HG02884 (cell line): ENCODE measurements at regions not wholly inside any gene's neighbourhood (a gene's known extent, or its start where the extent isn't known, plus 50 kb on each side); places are given as distances from the start of the nearest gene placed in this dataset.
A peak's percentile ranks its signal among the peaks of the same experiment; 100 is the strongest.
"Not testable (repeated sequence)": the region's sequence is repeated elsewhere in the genome, so short reads cannot be mapped to it uniquely, and the experiment has no call there.

Experiments
- ATAC-seq: cut with Tn5 transposase; IDR thresholded peaks from one replicate; pipeline ENCODE4 v1.9.1; 2021; ENCODE audit warnings: mild to moderate bottlenecking, moderate library complexity; ENCODE audit not compliant: unreplicated experiment

DNA sequence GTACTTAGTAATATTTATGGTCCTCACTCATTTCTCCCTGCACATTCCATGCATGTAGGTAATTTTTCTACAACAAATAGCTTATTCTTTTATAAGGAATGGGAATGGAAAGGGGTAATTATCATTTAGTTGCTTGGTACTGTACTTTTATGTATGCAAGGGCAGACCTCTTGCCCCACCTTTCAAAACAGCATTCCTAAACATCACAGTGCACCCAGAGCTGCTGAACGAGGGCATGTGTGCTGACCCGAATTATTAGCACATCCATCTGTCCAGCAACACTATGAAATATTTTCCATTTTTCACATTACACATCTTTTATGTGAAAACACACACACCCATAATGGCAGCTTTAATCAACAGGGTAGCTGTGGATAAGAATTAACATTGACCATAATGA lies 228.6 kb upstream of the ARRDC3 start:
- no peak for ATAC-seq

DNA sequence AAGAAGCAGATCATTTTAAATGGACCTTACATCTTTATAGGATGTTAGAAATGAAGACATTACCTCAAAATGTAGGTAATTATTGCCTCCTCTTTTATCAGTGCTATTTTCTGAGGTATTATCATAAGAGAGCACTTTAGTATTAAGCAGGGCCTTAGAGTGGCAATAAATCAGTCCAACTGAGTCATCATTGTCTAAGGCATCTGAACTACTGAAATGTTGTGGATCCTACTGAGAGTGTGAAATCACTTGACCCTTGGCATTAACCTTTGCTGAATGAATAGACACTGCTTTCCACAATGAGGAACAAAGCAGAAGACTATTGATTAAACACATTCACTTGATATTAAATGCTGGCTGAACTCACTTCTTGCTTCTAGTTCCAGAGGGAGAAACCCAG lies 224.6 kb upstream of the ARRDC3 start:
- ATAC-seq = no peak

DNA sequence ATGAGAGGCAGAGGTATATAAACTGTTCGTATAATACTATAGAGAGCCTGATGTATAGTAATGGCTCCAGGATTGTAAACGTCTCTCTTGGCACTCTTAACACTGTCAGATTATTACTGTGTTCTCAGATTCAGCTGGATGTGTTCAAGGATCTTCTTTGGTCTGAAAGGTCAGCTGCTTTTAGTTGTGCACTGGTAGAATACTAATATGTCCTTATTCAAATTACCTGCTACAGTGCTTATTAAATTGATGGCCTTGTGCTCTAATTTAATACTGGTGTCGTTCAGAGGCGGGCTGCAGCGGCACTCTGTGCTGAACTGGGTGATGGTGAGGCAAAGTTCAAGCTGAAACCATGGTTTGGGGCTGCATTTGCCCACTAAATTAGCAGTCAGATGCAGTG lies 216.7 kb upstream of the ARRDC3 start:
- ATAC-seq = no peak

DNA sequence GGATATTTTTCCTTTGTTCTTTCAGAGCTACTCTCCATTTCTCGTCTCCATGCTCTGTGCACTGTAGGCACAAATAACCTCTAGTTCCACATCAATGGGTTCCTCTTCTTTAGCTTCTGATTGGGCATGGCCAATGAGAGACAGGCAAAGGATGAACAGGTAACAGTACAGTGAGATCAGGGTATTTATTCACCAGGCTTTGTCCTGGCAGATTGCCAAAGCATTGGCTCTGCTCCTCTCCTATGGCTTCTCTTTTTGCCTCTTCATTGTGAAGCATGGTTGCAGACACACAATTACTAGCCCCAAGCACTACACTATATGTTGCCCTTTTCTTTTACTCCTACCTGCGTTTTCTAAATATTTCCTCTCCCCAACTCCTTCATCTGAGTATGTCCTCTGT lies 215.1 kb upstream of the ARRDC3 start:
- no peak for ATAC-seq

DNA sequence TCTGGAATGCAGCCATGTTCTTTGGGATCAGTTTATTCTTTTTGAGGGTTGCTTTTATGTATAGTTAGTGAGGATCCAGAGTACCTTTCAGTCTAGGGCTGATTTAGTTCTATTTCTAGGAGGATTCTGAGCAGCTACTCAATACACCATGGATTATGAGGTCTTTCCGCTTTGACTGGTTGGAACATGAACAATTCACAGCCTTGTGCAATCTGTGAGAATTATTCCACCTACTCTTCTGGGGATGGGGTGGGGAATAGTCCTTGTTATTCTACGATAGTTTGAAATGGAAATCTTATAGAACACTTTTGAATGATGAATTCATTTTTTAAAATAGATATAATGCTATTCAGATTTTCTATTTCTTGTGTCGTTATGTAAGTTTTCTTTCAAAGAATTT lies 212.3 kb upstream of the ARRDC3 start:
- ATAC-seq = no peak

DNA sequence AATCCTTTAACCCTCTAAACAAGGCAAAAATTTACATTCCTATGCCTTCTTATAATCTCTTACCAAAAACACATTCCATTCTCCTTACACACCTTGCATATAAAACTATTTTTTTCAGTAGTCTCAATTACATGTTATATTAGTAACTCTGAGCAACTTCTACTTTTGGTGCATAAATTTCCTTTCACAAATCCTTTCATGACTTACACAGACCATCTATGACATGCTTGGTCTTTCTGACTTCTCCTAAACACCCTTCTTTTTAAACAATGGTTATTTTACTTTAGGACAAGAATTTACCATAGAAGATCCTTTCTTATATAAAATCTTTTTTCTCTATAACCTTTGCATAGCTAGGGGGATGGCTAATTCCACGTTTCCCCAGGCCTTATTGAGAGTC lies 208.0 kb upstream of the ARRDC3 start:
- ATAC-seq = no peak

DNA sequence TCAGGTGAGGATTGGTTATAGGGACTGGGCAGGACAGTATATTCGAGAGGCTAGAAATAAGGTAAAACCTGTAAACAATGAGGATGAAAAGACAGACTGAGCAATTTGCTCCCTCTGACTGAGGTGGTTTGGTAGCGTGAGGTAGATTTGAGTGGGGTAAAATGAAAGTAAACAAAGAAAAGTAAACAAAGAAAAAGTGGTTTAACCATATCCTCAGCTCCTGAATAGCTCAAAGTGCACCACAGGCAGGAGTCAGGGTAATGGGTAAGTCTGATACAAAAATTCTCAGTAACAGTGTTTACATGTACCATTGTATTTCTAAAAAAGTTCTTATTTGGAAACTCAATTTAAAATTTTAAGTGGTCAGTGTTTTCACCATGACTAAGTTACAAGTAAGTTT lies 203.1 kb upstream of the ARRDC3 start:
- ATAC-seq = no peak

DNA sequence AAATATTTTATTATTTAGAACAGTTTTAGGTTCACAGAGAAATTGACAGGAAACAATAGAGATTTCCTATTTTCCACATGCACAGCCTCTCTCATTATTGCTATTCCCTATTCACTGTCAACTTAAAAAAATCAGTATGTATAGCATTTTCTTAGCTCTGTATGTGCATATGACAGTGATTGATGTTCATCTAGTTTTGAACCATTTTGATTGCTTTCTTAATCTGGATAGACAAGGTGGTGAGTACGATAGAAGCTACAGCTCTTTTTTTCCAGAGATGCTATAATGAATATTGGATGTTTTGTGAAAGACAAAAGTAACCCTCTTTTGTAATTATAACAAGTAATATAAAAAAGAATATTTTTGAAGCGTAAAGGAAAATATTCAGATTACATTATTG lies 201.2 kb upstream of the ARRDC3 start:
- ATAC-seq = no peak

DNA sequence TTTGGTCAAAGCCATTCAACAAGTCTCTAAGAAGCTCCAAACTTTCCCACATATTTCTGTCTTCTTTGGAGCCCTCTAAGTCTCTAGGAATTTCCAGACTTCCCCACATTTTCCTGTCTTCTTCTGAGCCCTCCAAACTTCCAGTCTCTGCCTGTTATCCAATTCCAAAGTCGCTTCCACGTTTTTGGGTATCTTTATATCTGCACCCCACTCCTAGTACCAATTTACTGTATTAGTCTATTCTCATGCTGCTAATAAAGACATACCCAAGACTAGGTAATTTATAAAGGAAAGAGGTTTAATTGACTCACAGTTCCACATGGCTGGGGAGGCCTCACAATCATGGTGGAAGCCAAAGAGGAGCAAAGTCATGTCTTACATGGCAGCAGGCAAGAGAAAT lies 182.9 kb upstream of the ARRDC3 start:
- ATAC-seq = not testable (repeated sequence)

DNA sequence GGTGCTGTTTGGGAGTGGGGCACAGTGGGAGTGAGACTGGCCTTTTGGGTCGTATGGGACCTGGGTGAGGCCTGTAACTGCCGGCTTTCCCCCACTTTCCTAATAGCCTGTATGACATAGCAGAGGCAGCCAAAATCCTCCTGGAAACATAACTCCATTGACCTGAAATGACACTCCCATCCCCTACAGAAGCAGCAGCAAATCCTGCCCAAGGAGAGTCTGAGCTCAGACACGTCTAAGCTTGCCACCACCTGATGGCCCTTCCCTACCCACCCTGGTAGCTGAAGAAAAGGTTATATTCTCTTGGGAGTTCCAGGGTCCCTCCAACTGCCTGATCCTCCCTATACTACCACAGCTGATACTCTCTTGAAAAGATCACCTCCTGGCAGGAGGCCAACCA lies 179.8 kb upstream of the ARRDC3 start:
- ATAC-seq = no peak

DNA sequence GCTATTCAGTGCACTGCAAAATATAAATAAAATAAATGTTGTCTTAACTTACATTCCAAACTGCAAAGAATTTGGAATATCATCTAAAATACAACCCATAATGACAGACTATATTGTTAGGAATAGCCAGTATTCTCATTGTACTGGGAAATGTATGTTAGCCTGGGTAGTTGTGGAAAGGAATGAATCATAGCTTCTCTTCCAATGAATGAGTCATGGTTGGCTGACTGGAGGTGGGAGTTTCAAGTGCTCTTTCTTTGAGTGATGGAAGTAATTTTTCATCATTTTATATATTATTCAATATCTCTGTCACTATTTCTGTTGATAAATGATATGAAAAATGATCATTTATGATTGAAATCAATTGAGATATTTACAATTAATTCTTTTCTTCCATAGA lies 158.6 kb upstream of the ARRDC3 start:
- ATAC-seq = no peak

DNA sequence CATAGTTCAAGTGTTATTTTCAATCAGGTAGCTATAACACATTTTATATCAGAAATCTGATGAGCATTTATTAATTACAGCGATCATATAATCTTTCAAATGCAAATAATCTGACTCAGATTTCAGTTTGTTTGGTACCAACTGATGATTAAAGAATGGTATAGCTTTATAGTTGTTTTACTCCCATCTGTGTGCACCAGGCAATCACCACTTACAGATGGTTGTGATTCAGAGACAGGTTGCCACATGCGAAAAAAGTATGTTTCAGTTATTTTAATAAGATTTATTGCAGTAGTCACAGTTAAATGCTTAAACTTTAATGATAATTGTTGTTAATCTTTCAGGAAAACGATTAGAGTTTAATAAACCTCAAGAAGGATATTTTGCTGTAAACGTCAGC lies 155.1 kb upstream of the ARRDC3 start:
- ATAC-seq = no peak

DNA sequence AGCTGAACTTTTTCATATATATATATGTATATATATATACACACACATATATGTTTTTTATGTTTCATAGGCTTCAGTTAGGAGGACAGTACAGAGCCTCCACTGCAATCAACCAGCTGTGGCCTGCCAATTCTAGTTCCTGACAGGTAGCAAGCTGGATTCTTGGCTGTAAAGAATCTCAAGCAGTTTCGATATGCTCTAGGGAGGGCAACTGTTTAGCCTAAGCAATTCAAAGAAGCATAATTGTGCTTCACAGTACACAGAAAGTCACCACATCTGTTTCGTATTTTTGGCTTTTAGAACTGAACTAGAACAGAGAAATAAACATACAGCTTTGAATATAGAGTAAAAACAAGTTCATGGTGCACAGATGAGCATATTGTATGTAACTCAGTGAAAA lies 152.4 kb upstream of the ARRDC3 start:
- no peak for ATAC-seq

DNA sequence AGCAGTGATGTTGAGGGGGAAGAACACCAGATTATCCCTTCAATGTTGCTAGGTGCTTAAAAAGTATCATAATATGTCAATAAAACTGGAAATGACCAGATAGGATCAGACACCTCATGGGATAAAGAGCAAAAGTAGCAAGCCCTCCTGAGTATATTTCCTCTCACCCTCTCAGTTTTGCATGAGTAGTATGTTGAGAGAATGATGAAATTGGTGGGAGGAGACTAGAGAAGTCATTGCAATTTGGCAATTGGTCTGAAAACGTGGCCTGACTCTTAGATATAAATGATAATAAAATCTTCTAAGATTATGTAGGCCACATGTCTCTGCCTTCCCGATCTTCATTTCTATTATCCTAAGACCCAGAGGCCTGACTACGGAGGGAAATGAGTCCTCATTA lies 151.2 kb upstream of the ARRDC3 start:
- no peak for ATAC-seq

DNA sequence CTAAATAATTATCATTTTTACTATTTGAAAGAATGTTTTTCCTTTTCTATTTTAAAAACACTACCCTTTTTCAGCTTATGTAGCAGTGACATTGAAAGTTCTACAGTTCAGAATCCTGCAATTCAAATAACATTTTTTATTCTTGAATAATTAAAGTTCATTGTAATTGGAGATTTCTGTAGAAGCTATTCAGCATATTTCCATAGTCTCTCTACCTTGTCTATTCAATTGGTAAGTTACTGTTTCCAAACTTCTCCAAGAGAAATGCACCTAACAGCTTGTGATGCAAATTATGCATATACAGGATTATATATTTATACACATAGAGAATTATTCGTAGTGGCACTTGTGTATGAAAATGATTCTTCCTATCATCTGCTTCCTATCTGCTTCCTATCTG lies 149.7 kb upstream of the ARRDC3 start:
- ATAC-seq = no peak

DNA sequence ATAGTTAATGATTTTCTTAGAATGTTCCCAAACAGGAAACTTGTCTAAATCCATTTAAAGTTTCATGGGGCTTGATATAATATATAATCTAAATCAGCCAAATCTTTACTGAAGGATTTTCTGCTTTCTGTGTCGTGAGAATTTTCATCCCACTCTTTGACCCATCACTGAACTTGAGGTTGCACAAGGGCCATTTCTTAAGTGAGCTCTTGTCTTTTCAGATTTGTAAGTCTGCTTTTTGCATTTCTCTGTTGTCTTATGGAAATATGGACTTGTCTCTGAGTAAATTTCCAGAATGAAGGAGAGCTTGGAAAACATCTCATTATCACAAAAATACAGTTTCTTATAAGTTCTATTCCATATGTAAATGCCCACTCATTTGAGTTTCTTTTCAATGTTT lies 149.2 kb upstream of the ARRDC3 start:
- ATAC-seq = no peak

DNA sequence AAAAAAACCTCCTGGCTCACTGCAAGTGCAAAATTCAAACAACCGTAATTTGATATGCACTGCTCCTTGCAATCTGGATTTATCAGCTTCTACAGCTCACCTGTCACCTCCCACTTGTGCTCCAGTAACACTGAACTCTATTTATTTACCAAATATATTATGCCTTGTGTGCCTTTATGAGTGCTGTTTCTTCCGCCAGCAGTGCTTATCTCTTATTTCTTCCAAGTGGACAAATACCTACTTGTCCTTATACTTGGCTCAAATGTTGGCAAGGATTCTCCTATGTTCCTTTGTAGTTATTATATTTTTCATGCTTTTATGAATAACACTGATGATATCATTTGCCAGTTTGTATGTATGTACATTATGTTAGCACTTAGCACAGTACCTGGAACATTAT lies 145.7 kb upstream of the ARRDC3 start:
- no peak for ATAC-seq

DNA sequence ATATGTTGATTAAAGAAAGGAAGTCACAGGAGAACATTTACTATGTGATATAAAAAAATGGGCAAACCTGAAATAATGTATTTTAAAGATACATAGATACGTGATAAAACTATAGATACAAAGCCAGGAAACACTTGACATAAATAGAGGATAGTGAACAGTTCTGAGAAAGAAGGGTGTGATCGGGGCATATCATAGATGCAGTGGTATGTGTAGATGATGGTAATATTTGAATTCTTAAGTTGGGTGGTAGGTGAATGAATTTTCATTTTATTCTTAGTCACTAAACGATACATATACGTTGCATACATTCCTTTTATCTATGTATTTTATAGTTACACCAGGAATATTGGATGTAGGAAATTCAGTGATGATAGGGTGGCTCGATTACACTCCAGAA lies 138.7 kb upstream of the ARRDC3 start:
- no peak for ATAC-seq

DNA sequence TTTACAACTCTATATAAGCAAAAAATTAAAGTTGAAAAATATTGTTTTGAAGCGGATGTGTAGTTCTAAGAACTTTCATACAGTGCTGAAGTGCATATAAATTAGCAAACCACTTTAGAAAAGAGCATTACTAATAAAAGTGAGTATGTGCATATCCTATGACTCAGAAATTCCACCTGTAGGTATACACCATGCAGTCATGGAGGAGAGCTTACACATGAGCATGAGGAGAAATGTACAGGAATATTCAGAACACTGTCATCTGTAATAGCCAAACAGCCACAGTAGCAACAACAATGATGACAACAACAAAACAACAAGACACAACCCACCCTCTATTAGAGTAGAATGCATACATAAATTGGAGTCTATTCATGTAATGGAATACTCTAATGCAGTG lies 138.2 kb upstream of the ARRDC3 start:
- ATAC-seq = no peak

DNA sequence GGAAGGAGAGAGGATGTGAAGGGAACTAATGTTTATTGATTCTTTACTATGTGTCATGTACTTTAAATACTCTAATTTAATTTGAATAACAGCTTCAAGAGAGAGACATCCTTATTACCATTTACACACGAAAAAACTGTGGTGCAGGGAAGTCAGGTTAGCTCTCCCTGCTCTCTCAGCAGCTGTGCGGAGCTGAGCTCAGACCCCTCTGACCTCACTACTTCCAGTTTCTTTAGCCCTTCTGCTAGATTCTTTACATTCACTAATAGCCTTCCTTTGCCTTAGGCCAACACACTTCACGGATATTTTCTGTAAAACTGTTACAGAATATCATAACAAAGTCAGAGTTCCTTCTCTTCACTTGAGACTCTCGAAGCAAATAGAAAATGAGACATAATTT lies 131.3 kb upstream of the ARRDC3 start:
- ATAC-seq = no peak

DNA sequence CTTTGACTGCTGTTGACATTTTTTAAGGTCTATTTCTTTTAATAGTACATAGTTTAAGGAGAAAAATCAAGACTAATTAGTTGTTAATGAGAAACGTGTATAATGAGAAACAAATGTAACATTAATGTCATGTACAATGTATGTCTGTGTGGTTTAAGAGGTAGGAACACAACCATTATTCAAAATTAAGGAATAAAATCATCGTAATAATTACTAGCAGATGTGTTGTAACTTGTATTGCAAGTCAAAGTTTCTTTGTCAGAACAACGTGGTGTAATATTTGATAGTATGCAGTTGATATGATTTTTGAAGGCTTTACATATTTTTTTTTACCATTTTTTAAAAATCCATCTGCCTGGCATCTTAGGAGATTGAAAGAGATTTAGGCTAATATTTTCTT lies 120.2 kb upstream of the ARRDC3 start:
- ATAC-seq = no peak

DNA sequence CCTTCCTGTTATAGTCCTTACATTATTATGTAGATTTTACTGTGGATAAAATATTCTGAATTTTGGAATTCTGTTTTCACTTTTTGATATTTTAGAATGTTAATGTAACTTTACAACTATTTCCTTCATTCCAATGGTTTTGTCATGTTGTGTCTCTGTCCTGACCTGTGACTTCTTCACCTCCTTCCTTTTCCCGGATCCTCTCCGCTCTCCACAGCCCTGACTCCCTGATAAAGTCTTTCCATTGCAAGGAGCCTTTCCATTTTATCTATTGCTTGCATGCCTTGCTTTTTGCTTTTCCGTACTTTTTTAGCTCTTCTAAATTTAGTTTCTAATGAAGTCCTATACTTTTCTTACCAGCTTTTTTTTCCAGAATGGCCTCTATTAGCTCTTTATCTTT lies 117.6 kb upstream of the ARRDC3 start:
- no peak for ATAC-seq

DNA sequence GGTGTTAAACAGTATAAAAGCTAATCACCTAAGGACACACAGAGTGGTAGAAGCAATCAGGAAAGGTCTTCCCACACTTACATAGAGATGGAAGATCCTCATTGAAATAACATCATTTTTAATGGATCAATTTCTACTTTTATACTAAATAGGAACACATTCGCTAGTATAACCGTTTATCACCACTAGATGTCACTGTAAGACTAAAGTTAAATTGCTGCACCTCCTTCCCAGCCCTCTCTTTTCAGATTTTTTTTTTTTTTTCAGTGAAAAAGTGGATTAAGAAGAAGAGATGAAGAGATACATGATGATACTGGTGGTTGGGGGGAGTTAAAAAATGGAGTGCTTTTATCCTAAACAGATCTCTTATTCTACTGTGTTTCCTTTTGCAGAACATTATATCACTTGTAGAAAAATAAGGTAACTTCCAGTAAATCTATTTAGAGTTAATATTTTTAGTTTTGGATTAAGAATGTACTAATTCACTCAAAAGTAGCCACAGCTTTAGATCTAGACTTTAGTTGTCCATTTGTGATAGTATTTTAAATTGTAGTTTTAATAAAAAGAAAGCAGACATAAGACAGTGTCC lies 116.9 kb upstream of the ARRDC3 start:
- ATAC-seq = peak; percentile 62

DNA sequence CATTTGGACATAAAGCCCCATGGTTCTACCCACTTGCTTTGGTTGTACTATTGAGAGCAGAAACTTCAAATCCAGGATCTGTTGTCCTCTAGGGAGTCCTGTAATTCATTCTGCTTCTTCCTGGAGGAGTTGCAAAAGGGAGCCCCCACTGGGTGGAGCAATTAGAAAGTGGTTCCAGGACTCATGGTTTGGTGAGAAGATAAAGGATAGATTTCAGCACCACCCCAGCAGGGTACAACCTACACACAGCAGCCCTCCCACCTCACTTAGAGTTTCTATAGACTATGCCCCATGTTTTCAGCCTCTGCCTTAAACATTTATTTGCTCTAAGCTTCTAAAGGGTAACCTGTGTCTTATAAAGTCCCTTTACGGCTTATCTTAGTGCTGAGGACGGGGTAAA lies 112.6 kb upstream of the ARRDC3 start:
- no peak for ATAC-seq
